GM12872 (cell line): ENCODE measurements at regions not wholly inside any gene's neighbourhood (a gene's known extent, or its start where the extent isn't known, plus 50 kb on each side); places are given as distances from the start of the nearest gene placed in this dataset.

Experiments
- CTCF ChIP-seq: IDR thresholded peaks from 3 replicates; pipeline ENCODE4 v1.5.1; 2011; ENCODE audit warnings: low read depth, mild to moderate bottlenecking, low read length, moderate library complexity; ENCODE audit not compliant: insufficient read depth

GRCh38 chr6:164021589-164022250, 607.2 kb downstream of the QKI start:
- no peak for TF ChIP-seq CTCF

- TF ChIP-seq CTCF, result no peak
Observed at GRCh38 chr6:164020142-164020541, 605.6 kb downstream of the QKI start.

GRCh38 chr6:164018133-164018532, 603.6 kb downstream of the QKI start:
- TF ChIP-seq CTCF, result no peak

- TF ChIP-seq CTCF, result no peak
Observed at GRCh38 chr6:164016056-164016455, 601.5 kb downstream of the QKI start.

GRCh38 chr6:164015088-164015484, 600.6 kb downstream of the QKI start:
- TF ChIP-seq CTCF, result no peak

- TF ChIP-seq CTCF, result no peak
Observed at GRCh38 chr6:164014346-164015087, 600.0 kb downstream of the QKI start.

GRCh38 chr6:164013480-164014208, 599.1 kb downstream of the QKI start:
- no peak for TF ChIP-seq CTCF
